Panc1 (cell line): ENCODE measurements at regions not wholly inside any gene's neighbourhood (a gene's known extent, or its start where the extent isn't known, plus 50 kb on each side); places are given as distances from the start of the nearest gene placed in this dataset.

Experiments
- ATAC-seq: fragments of 200-7000 bp; cut with Tn5 transposase; 2 replicates; pipeline ENCODE4 v1.9.1; 2020; ENCODE audit warnings: mild to moderate bottlenecking, moderate library complexity
- BruUV-seq: library from RNA; stranded (reverse); fragments of 400-500 nt; replicated peaks from 2 replicates; lab custom pipeline; 2021; lab: Mats Ljungman, UMichigan
- CTCF ChIA-PET: fragments of 300-600 bp; sonication (Branson Sonifier 250); formaldehyde crosslinking; loops from one replicate; lab custom pipeline; 2022; ENCODE audit warnings: antibody characterized with exemption; lab: Charles Lee
- POLR2A ChIA-PET: fragments of 300-600 bp; sonication (Branson Sonifier 250); formaldehyde crosslinking; loops from one replicate; lab custom pipeline; 2022; ENCODE audit warnings: antibody characterized with exemption; lab: Charles Lee
- DNase-seq: peaks from one replicate; pipeline ENCODE4 v3.0.0-alpha.2; 2010; ENCODE audit warnings: low read depth, low spot score
- H3K27ac ChIP-seq: 2 replicates; pipeline ENCODE4 v1.5.1; 2011; ENCODE audit warnings: mild to moderate bottlenecking, low read length, inconsistent platforms
- H3K27me3 ChIP-seq: fragments of 200-500 bp; sonication (Bioruptor generic); 2 replicates; pipeline ENCODE4 v1.6.0; 2014; ENCODE audit warnings: low read length, inconsistent platforms; ENCODE audit not compliant: control insufficient read depth, insufficient read depth
- H3K36me3 ChIP-seq: fragments of 200-500 bp; sonication (Bioruptor generic); 2 replicates; pipeline ENCODE4 v1.5.1; 2014; ENCODE audit warnings: inconsistent platforms, mild to moderate bottlenecking, low read length, moderate library complexity; ENCODE audit not compliant: control insufficient read depth, insufficient read depth
- H3K4me1 ChIP-seq: 2 replicates; pipeline ENCODE4 v1.5.1; 2011; ENCODE audit warnings: inconsistent platforms, mild to moderate bottlenecking, low read length, moderate library complexity; ENCODE audit not compliant: control insufficient read depth, insufficient read depth
- H3K4me3 ChIP-seq, 2 experiments: 2 replicates each; pipeline ENCODE4 v1.5.1; 2011 to 2012; ENCODE audit warnings: low read depth in 2 of 2, low read length in 2 of 2, mild to moderate bottlenecking in 2 of 2, inconsistent platforms in 1 of 2, moderate library complexity in 1 of 2
- H3K9me3 ChIP-seq: fragments of 200-500 bp; sonication (Bioruptor generic); 2 replicates; pipeline ENCODE4 v1.5.1; 2014; ENCODE audit warnings: low read depth, mild to moderate bottlenecking, inconsistent platforms, low read length, moderate library complexity; ENCODE audit not compliant: control insufficient read depth, insufficient read depth
- CTCF ChIP-seq: fragments of 450-650 bp; IDR thresholded peaks from 2 replicates; pipeline ENCODE4 v1.5.1; 2017; ENCODE audit warnings: mild to moderate bottlenecking
- POLR2AphosphoS5 ChIP-seq: IDR thresholded peaks from 2 replicates; pipeline ENCODE4 v1.6.1; 2012; ENCODE audit warnings: mild to moderate bottlenecking, low read depth, low read length, moderate library complexity
- REST ChIP-seq, 2 experiments: IDR thresholded peaks; 2 replicates each; pipeline ENCODE4 v1.6.1; 2011 to 2012; ENCODE audit warnings: low read depth in 2 of 2, control low read depth in 1 of 2, low read length in 1 of 2, mild to moderate bottlenecking in 1 of 2, moderate library complexity in 1 of 2; ENCODE audit not compliant: insufficient read depth in 1 of 2
- SIN3A ChIP-seq: IDR thresholded peaks from 2 replicates; pipeline ENCODE4 v1.6.1; 2012; ENCODE audit warnings: low read depth, mild to moderate bottlenecking, low read length, moderate library complexity, borderline replicate concordance; ENCODE audit not compliant: insufficient read depth
- TCF7L2 ChIP-seq: IDR thresholded peaks from 2 replicates; pipeline ENCODE4 v1.6.1; 2011; ENCODE audit warnings: mild to moderate bottlenecking, low read depth, low read length, inconsistent platforms
- in situ Hi-C: cut with HindIII; loops from 2 replicates; pipeline ENCODE4 v1.10.0; 2016; ENCODE audit warnings: low sequenced_read_pairs, low pct_unique_long_range_greater_than_20kb
- intact Hi-C: fragments of 100-400 bp; cut with micrococcal nuclease; formaldehyde crosslinking; loops from one replicate; pipeline ENCODE4 v1.10.0; 2022; ENCODE audit not compliant: unreplicated experiment

GRCh38 chr15:94177112-94177511, 54.2 kb upstream of the MCTP2 start:
- H3K36me3 ChIP-seq, result no peaks in the 10 kb centered on the region
- in situ Hi-C loops (no loop called here), intact Hi-C loops (no loop called here)
- no peaks in the 10 kb centered on the region for H3K4me1 ChIP-seq
- CTCF ChIA-PET, result no interaction called here
- BruUV-seq, result no TSS peak
- H3K27ac ChIP-seq, result no peak overlapping the region
- ATAC-seq (no peak), DNase-seq (no peak)
- POLR2A ChIA-PET, result no interaction called here
- H3K27me3 ChIP-seq, result no peaks in the 10 kb centered on the region
- no peak for TF ChIP-seq CTCF
- no peak for TF ChIP-seq REST (IDR thresholded peaks at IDR 0.05; ENCODE audit: insufficient read depth in 1 of 2, low read depth in 2 of 2, low read length in 1 of 2)
- TF ChIP-seq TCF7L2, result no peak
- TF ChIP-seq POLR2AphosphoS5, result no peak
- no peak for TF ChIP-seq SIN3A
- no peak overlapping the region for H3K4me3 ChIP-seq
- H3K9me3 ChIP-seq, result no peaks in the 10 kb centered on the region

GRCh38 chr15:94175420-94175819, 55.9 kb upstream of the MCTP2 start:
- Histone ChIP-seq H3K36me3 (no peaks in the 10 kb centered on the region), H3K27me3 (no peaks in the 10 kb centered on the region), H3K9me3 (no peaks in the 10 kb centered on the region), H3K27ac (no peak overlapping the region), H3K4me3 (no peak overlapping the region), H3K4me1 (no peaks in the 10 kb centered on the region)
- ATAC-seq, result no peak
- BruUV-seq, result no TSS peak
- intact Hi-C loops (no loop called here), in situ Hi-C loops (no loop called here)
- no peak for DNase-seq
- POLR2A ChIA-PET, result no interaction called here
- TF ChIP-seq CTCF (no peak), POLR2AphosphoS5 (no peak), SIN3A (no peak), TCF7L2 (no peak), REST (IDR thresholded peaks at IDR 0.05; ENCODE audit: insufficient read depth in 1 of 2, low read depth in 2 of 2, low read length in 1 of 2) (no peak)
- CTCF ChIA-PET, result no interaction called here
